ENCODE measurements at regions not wholly inside any gene's neighbourhood (a gene's known extent, or its start where the extent isn't known, plus 50 kb on each side); places are given as distances from the start of the nearest gene placed in this dataset.
"Not testable (repeated sequence)": the region's sequence is repeated elsewhere in the genome, so short reads cannot be mapped to it uniquely, and the experiment has no call there.

DNA sequence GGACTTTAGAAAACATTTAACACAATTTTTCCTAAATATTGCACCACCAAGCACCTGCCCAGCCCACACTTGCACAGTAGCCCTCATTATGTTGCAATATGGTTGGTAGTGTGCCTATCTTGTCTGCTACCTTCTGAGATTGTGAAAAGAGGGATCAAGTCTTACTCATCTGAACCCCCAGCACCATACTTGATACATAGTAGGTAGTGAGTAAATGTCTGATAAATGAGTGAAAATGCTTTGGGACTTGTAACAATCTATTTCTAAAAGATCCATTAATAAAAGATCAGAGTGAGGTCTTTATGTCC is 118.4 kb upstream of the MED14 start:
- DNase-seq, result no peak

- DNase-seq, result no peak
Observed at GRCh38 chrX:40854242-40854641, 118.9 kb upstream of the MED14 start.

DNA sequence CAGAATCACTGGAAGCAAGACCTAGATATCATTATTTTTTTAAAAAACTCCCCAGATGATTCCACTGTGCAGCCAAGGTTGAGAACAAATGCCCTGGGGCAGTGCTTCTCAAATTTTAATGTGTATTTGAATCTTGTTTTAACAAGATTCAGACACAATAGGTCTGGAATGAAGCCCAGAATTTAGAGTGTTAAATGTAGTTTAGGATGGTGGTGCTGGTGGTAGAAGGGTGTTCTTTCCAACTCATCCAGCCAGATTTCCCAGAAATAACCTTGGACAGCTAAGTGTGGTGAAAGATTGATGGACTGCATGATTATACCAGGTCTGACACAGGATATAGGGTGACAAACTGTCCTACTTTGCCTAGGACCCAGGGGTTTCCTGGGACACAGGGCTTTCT is 120.1 kb upstream of the MED14 start:
- DNase-seq, result peak; percentile 15

DNA sequence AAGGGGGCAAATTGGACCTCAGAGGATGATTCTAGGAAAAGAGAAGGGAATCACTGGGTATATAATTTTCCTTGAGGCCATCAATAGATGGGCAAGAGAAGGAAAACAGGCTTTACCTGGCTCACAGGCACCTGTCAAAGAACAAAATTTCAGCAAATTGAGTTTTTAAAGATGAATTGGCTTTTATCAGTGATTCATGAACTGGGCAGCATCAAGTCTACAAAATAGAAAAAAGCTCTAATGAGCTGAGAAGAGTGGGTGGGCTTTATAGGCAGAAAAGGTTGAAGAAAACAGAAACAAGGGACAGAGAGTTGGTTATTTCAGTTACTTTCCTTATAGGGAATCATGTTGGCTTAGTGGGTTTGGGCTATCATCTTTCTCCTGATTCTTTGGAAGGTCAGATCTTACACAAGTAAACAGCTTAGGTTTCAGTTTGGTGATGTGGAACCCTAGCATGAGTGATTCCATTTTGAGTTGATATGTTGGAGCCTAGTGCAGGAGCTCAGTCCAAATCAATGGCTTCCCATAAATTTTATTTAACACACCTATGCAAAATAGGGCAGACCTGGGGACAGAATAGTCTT is 120.7 kb upstream of the MED14 start:
- DNase-seq, result no peak

DNA sequence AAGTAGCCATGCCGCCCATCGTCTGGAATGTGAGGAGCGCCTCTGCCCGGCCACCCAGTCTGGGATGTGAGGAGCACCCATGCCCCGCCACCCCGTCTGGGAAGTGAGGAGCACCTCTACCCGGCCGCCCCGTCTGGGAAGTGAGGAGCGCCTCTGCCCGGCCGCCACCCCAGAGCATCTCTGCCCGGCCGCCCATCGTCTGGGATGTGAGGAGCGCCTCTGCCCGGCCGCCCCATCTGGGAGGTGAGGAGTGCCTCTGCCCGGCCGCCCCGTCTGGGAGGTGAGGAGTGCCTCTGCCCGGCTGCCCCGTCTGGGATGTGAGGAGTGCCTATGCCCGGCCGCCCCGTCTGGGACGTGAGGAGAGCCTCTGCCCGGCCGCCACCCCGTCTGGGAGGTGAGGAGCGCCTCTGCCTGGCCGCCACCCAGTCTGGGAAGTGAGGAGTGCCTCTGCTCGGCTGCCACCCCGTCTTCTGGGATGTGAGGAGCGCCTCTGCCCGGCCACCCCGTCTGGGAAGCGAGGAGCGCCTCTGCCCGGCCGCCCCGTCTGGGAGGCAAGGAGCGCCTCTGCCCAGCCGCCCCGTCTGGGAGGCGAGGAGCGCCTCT is 126.7 kb upstream of the MED14 start:
- DNase-seq, result not testable (repeated sequence)

DNA sequence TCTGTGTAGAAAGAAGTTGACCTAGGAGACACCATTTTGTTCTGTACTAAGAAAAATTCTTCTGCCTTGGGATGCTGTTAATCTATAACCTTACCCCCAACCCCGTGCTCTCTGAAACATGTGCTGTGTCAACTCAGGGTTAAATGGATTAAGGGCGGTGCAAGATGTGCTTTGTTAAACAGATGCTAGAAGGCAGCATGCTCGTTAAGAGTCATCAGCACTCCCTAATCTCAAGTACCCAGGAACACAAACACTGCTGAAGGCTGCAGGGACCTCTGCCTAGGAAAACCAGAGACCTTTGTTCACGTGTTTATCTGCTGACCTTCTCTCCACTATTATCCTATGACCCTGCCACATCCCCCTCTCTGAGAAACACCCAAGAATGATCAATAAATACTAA is 127.9 kb upstream of the MED14 start:
- not testable (repeated sequence) for DNase-seq

DNA sequence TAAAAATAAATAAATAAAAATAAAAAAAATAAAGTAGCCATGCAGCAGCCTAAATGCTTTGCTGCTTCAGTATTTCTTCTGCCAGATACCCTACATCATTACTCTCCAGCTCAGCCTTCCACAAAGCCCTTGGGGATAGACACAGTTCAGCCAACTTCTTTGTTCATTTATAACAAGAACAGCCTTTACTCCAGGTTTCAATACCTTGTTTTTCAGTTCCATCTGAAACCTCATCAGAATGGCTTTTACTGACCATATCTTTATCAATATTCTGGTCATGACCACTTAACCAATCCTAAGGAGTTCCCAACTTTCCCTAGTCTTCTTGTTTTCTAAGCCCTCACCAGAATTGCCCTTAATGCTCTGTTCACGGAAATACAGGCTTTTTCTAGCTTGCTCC is 128.3 kb upstream of the MED14 start:
- DNase-seq, result no peak

- DNase-seq, result no peak
Observed at GRCh38 chrX:40864972-40865371, 129.6 kb upstream of the MED14 start.

GRCh38 chrX:40866893-40867292 is 131.6 kb upstream of the MED14 start:
- DNase-seq, result no peak

DNA sequence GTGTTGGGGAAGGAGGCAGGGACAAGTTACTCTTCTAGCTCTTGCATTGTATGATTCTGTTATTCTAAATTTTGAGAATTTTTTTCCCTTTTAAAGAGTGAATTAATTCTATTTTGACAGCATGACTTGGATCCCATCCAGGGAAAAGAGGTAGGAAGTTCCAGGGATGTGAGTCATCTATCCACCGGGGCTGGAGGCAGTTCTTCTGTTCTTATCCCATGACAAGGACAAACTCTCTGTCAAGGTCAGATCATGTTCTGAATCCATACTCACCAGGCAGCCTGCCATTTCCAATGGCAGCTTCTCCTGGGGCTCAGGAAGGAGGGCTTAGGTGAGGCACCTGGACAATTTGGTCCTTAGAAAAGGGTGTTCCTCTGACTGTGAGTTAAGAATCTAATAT is 132.0 kb upstream of the MED14 start:
- DNase-seq, result no peak

GRCh38 chrX:40868868-40869267 is 133.5 kb upstream of the MED14 start:
- no peak for DNase-seq

GRCh38 chrX:40870982-40871381 is 135.6 kb upstream of the MED14 start:
- DNase-seq, result not testable (repeated sequence)

DNA sequence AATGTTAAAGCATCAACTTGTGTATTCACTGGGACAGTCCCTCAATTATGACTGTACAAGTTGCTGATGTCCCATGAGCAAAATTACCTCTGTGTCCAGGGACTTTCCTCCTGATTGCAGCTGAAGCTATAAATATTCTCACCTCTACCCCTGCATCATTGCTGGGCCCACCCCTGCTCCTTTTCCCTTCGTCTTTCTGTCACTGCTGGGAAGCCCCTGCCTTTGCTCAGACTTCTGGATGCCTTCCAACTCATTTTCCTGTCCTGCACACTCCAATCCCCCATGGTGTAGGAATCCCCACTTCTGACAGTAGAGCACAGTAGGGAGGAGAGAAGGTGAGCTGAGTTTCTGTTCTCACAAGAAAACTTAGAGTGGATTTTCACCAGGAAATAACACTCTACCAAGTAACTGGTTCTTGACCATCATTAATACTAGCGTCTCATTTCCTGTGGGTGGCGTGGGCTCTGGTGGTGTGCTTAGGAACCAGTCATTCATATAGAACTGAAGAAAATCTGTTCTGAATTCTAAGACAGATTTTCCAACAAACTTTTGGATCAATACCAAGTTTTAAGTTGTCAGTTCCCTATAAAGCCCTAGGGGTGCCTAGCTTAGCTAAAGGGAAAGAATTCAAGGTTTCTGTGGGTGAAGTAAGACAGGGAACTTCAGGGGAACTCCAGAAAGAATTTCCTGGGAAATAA is 136.2 kb upstream of the MED14 start:
- no peak for DNase-seq

- DNase-seq, result no peak
Observed at GRCh38 chrX:40872351-40872750, 137.0 kb upstream of the MED14 start.

DNA sequence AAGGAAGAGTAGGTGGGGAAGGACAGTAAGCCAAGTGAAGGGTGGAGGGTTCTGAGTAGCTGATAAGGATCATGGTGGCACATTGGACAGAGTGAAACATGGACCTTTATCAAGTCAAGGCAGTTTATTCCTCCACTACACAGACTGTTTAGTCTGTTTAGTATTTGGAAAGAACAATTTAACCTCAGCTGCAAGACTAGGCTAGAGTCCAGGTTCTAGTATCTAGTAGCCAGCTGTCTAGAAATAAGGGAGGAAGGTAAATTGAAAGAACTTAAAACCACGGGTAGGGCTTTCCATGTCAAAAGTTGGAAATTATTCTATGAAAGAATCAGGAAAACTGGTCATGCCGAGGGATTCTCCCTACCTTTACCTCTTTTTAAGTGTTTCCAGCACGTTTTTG is 140.1 kb upstream of the MED14 start:
- DNase-seq, result no peak

DNA sequence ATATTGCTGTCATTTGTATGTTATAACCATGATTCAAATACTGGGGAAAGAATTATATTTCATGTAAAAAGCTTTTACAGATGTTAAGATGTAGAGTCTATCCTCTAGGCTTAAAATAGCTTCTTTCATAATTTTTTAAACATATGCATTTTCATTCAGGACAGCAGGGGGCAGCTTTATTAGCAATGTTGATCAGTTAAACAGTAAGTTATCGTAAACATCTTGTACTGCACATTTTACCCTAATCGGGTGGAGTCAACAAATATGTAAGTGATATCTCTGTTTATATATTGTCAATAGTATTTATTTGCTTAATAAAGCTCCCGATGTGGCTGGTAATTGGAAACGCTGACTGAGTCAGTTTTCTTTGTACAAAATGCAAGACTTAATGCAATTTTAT is 142.5 kb upstream of the MED14 start:
- no peak for DNase-seq

DNA sequence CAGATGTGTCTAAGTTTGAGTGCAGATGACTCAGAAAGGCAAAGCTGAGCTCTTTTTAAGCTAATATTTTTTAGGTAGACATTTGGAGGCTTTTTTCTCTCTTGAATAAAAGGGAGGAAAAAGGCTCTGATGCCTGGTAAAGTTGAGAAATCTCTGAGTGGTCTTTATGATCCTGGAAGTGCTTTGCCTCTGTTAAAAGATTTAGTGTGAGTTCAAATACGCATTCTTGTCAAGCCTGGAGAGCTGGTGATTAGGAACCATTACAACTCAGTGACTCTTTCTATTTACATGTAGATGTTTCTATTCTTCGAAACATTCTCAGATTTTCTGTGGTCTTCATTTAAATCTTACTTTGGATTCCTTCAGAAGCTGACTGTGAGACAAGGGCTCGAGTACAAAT is 143.4 kb upstream of the MED14 start:
- DNase-seq, result no peak

DNA sequence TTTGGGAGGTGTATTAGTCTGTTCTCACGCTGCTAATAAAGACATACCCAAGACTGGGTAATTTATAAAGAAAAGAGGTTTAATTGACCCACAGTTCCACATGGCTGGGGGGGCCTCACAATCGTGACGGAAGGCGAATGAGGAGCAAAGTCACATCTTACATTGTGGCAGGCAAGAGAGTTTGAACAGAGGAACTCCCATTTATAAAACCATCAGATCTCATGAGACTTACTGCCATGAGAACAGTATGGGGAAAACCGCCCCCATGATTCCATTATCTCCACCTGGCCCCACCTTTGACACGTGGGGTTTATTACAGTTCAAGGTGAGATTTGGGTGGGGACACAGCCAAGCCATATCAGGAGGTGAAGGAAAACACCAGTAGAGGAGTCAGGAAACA is 143.8 kb upstream of the MED14 start:
- DNase-seq, result not testable (repeated sequence)

DNA sequence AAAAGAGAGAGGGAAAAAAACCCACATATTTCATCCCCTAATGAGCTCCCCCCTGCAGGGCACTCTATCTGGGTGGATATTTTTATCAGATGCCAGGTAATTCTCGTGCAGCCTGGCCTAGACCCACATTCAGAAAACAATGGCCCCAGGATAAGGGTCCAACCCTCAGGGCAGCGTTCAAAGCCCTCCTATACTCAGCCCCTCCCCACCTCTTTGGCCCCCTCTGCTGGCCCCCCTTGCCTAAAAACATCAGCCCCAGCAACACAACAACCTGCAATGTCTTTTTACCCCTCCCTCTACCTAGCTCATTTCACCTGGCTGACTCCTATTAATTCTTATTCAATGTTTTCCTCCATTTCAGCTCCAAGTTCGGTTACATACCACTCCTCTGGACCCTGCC is 145.4 kb upstream of the MED14 start:
- no peak for DNase-seq

DNA sequence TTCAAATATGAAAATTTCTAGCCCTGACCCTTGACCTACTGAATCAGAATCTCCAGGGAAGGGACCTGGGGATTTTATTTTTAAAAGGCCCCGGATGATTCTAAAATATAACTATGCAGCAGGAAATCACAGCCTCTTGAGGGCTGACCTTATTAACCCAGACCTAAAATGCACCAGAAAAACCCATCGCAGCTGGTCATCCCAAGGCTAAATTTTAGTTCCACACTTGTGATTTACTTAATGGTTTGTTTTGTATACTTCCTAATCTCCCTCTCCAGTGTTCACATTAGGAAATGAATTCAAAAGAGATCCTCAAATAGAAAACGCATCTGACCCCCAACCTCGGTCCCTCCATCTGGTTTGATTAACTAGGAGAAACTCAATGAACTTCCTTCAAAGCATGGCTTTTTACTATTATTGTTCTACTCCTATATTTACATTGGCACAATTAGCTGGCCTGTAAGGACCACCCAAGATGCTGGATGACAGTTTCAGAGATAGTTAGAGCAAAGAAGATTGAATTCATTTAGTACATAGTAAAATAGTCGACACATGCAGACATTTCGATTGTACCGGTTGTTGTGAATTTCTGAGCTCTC is 147.8 kb upstream of the MED14 start:
- no peak for DNase-seq

- DNase-seq, result no peak
Observed at GRCh38 chrX:40885989-40886388, 150.6 kb upstream of the MED14 start.

DNA sequence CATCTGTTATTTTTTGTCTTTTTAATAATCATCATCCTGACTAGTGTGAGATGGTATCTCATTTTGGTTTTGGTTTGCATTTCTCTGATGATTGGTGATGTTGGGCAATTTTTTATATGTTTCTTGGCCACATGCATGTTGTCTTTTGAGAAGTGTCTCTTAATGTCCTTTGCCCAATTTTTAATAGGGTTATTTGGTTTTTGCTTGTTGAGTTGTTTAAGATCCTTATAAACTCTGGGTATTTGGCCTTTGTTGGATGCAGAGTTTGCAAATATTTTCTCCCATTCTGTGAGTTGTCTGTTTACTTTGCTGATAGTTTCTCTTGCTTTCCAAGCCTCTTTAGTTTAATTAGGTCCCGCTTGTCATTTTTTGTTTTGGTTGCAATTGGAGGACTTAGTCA is 152.1 kb upstream of the MED14 start:
- DNase-seq, result no peak

GRCh38 chrX:40891798-40892197 is 156.5 kb upstream of the MED14 start:
- no peak for DNase-seq

DNA sequence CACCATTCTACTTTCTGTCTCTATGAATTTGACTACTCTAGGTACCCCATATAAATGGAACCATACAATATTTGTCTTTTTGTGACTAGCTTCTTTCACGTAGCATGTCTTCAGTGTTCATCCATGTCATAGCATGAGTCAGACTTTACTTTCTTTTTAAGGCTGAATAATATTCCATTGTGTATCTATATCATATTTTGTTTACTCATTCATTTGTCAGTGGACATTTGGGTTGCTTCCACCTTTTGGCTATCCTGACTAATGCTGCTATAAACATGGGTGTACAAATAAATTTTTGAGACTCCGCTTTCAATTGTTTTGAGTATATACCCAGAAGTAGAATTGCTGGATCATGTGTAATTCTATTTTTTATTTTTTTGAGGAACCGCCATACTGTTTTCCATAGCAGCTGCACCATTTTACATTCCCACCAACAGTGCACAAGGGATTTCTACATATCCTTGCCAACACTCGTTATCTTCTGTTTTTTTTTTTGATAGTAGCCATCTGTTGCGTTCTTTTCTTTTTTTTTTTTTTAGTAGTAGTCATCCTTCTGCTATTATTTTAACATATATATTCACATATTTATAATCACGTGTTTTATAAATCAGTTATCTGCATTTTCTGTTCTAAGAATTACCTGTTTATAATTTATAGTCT is 158.0 kb upstream of the MED14 start:
- no peak for DNase-seq

Data from NCI-H1105 (cell line).